HG02870 (cell line): ENCODE measurements at regions not wholly inside any gene's neighbourhood (a gene's known extent, or its start where the extent isn't known, plus 50 kb on each side); places are given as distances from the start of the nearest gene placed in this dataset.
"Not testable (repeated sequence)": the region's sequence is repeated elsewhere in the genome, so short reads cannot be mapped to it uniquely, and the experiment has no call there.

Experiments used
- ATAC-seq: cut with Tn5 transposase; IDR thresholded peaks from one replicate; pipeline ENCODE4 v1.9.1; 2021; ENCODE audit warnings: mild to moderate bottlenecking, moderate library complexity; ENCODE audit not compliant: unreplicated experiment

DNA sequence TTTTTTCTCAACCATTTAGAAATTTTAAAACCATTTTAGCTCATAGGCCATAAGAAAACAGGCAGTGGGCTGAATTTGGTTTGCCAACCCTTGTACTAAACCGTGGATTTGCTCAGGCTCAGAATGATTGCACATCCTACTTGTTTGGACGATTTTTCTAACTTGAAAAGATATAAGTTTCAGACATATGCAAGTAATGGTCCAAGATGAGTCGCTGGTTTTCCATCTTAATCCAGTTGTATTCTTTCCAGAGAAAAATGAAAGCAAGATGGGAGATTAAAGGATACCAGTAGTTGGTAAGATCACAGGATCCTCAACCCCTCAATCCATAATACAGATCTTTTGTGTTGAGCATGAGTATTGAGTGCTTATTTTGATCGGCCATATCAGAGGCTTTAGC is 250.9 kb downstream of the TINAG start:
- ATAC-seq: no peak

DNA sequence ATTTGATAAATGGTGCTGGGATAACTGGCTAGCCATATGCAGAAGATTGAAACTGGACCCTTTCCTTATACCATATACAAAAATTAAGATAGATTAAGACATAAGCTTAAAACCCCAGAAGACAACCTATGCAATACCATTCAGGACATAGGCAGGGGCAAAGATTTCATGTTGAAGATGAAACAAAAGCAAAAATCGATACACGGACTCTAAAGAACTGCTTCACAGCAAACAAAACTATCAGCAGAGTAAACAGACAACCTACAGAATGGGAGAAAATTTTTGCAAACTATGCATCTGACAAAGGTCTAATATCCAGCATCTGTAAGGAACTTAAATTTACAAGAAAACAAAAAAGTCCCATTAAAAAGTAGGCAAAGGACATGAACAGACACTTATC is 255.9 kb downstream of the TINAG start:
- ATAC-seq: not testable (repeated sequence)

DNA sequence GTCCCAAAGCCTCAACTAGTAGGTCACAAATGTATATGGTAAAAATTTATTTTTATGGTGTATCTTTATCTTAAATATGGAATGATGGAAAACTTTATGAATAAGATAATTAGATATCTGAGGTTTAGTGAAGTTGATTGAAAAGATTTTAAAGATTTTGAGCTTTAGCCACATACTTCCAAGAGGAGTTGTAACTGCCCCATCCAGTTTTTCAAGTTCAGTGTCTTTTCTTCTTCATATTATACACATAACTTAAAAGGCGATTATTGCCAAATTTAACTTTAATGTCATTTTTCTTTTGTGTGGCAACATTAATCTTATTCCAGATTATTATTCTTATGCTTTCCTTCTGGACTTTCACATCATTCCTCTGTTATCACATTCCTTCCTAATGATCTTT is 266.4 kb downstream of the TINAG start:
- ATAC-seq: no peak

DNA sequence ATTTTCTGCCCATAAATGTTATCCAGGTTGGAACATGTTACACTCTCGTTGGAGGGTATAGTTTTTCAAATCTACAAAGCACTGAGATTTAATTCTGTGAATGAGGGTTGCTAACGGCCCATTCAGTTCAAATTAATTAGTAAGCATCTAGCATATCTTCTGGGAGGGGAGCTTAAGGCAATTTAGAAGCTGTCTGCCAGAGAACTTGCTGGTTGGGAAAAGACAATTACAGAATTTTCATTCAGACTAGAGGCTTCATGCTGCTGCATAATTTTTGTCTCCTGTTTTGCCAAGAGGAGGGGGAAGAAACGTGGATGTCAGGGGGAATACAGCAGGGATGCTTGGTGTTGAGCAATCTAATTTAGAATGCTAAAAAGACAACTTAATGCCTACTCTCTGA is 268.3 kb upstream of the FAM83B start:
- ATAC-seq: no peak

DNA sequence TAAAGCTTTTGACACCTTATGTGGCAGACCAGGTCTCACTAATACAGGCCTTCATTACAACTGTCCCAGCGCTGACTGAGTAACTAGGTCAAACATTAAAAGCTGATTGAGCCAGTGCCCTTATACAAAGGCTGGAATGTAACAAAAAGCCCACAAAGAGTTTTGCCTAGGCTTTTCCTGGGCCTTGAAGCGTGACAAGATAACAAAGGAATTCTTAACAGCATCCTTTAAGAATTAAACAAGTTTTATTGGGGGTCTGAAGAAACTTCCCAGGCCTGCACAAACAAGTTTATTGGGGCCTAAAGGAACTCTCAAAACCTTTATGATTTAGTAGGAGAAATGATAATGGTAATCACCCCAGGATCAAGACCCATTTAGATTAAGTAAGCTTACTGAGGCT is 267.6 kb upstream of the FAM83B start:
- no peak for ATAC-seq

DNA sequence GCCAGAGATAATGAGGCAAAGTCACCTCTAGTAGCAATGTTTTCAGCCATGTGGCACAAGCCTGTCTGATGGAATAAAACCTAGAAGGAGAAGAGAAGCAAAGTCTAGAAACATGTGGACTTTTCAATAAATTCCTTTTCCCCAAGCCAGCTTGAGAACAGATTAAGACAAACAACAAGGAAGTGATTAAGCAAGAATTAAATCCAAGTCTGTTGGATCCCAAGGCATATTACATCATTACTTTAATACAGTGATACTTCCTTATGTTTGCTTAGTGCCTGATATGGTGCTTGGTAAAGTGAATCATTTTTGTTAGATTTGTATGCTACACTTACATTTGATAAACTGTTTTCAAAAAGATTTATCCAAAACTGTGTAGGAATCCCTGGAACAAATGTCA is 260.3 kb upstream of the FAM83B start:
- no peak for ATAC-seq

DNA sequence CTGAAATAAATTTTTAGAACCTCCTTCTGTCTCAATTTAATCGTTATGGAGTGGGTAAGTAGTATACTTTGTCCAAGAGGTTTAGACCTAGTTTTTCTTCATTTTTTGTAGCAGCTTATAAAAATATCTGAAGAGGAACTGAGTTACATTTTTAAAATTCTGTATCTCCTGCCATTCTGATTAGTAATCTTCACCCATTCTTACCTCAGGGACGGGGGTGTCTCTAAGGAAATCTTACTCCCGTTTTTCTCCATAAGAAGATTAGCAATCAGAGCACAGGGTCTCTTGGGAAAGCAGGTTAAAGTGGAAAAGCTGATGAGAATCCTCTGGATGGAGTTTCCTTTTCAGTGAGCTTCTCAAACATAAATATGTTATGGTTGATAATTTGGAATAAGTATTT is 259.3 kb upstream of the FAM83B start:
- ATAC-seq: no peak

DNA sequence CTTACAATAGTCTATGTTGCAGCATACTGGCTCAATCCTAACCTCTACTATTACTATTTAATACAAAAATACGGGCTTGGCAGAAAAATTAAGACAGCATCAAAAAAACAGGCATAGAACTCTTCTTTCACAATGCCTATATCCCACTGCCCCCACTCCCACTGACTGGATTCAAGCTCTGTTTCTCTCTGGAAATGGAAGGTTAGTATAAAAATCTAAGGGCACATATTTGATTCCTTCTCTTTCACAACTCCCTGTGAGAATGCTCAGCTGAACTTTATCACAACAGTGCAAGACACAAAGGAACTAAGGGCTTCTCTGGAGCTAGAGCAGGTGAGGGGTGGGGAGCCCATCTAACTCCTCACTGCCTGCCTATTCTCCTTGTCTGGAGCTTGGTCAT is 258.4 kb upstream of the FAM83B start:
- ATAC-seq: no peak

DNA sequence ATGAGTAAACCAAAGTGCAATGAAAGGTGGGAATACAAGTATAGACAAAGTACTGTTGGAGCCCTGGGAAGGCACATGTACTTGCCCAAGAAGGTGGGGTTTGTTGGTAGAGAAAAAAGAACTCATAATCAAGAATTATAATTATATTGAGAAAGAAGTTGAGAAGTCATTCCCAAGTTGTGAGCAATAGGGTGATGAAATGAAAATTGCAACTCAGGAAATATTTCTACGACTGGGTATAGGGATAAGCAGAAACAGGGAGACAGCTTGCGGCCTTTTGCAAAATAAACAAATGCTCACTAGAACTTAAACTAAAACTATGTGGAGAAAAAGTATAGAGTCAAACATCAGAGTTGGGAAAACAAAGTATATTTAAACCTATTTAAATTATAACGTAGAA is 250.7 kb upstream of the FAM83B start:
- ATAC-seq: no peak

DNA sequence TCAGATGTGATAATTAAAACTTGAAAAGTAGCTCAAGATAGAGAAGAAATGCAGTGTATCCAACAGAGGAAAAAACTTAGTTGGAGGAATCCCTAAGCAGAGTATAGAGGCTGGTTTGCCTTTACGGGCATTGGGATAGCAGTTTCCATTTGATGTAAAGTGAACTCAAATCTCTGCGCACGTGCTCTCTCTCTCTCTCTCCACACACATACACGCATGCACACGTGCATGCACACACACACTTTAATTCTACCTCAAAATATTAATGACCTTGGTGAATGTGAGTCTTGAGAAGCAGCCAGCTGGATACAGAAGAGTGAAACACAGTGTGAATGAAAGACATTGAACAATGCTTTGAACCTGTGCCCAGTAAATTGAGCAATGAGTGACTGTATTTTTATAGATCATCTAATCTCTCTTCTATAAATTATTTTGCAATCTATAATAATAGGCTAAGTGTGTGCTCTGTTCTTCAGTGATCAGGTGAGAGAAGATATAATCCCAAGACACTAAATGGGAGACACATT is 247.7 kb upstream of the FAM83B start:
- ATAC-seq: no peak

DNA sequence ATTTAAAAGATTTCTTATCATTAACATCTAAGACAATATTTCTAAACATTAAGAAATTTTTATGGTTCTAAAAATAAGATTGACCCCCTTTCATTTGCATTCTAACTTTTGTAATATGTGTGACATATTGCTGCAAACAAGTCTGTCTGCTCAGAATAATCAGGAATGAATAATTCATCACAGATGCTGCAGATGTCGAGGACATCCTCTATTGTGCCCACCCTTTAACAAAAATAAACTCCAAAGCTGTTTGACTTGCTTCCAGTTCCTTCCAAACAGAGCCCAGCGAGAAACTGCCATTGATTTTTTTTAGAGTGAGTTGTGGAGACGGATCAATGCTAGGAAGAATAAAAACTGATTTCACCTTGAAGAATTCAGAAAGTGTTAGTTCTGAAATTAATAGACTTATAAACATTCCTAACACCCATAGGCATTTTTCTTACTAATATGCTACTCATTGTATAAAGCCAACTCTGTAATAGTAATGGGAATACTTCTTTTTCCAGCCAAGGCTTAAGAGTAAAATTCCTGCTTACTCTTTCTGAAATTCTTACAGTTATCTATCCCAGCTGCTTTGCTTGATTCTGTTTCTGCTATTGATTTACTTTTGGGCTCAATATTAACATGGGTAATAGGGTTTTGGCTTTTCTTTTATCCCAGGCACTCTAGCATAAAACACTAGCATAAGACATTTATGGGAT is 244.8 kb upstream of the FAM83B start:
- no peak for ATAC-seq

DNA sequence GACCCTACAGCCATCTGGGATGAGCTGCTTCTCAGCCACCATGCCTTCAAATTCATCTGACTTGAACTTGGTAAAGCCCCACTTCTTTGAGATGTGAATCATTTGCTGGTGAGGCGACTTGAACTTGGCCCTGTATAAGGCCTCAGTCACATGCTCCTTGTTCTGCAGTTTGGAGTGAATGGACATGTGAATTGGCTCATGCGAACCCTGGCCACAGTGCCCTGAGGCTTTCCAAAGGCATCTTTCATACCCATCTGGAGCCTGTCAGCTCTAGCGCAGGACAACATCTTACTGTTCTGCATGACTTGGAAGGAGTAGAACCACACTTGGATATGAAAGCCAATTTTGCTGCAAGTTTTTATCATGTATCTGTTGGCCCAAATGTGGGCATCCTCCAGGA is 244.0 kb upstream of the FAM83B start:
- ATAC-seq: no peak

DNA sequence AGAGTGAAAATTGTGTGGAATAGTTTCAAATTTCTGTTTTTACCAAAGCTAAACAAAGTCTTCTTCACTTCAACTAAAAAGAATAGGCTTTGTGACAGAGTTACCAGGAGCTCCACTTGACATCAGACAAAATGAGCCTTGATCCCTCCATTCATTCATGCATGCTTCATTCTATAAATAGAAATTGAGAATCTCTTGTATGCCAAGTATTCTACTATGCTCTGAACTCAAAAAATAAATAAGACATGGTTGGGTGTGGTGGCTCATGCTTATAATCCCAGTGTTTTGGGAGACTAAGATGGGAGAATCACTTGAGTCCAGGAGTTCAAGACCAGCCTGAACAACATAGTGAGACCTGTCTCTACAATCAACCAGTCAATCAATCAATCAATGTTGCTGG is 236.6 kb upstream of the FAM83B start:
- ATAC-seq: no peak

DNA sequence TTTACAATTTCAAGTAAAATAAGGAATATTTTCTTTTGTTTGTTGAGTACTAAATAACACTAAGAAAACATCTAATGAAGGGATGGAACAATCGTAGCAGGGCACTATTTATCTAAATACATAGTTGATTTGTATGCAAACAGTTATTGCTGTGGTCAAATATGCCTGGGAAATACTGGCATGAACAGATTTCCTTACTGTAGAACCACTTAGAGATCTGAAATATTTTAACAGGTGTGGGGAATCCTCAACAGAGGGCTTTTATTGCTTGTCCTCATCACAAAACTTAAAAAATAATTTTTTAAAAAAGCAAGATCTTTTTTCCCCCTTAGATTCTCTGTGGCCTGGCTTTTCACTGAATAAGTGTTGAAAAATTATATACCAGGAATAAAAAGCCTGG is 233.0 kb upstream of the FAM83B start:
- no peak for ATAC-seq

DNA sequence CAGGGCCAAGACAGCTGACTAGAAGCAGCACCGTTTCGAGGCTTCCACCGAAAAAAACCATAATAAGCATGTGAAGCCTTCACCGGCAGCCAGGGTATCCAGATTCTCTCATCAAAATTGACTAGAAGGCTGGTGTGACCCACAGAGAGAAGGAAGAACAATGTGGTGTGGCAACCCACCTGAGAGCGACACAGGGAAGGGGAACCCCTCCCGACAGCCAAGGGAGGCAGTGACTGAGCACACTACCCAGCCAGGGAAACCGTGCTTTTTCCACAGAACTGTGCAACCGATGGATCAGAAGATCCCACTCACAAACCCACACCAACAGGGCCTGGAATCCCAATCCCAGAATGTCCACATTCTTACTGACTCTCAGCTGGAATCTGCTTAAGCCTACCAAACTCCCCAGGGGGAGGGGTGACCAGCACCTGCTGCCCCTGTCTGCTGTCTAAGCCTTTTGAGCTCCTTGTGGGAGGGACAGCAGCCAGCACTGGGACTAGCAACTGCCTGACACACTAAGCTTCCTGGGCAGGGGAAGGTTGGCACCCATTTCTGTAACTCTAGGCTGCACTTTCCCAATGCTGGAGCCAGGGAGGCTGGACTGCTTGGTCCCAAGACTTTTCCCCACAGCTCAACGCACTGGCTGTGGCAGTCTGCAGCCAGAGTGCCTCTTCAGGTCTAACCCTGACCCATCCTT is 231.9 kb upstream of the FAM83B start:
- ATAC-seq: no peak

DNA sequence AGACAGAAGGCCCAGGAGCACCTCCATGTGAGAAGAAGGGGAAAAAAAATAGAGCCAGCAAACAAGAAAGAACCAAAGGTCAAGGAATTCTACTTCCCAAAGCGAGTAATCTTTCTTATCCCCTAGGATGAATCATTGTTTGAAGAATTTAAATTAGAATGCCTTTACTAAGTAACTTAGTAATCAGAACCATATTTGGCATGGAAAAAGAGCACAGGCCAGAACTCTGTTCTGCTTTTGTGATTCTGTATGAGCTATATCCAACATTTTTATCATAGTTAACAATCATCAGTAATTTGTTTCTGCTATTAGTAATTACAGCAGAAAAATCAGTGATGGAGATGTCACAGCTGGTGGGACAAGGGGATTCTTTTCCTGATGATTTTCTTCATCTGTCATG is 228.8 kb upstream of the FAM83B start:
- ATAC-seq: no peak

DNA sequence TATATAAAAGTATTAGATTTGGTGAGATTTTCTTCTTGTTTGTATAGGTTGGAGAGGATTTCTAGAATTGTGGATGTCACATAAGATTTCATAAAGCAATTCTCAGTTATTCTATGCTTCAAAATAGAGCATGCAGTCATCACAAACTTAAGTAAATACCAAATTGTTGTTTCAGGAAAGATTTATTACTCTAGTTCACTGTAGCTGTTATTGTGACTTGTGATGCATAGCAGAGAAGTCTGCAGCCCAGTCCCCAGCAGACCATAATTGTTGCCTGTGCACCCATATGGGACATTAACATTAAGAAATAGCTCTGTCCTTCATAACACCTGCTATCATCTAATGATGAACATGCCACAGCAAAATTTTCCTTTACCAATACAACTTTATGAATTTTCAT is 228.0 kb upstream of the FAM83B start:
- ATAC-seq: no peak

DNA sequence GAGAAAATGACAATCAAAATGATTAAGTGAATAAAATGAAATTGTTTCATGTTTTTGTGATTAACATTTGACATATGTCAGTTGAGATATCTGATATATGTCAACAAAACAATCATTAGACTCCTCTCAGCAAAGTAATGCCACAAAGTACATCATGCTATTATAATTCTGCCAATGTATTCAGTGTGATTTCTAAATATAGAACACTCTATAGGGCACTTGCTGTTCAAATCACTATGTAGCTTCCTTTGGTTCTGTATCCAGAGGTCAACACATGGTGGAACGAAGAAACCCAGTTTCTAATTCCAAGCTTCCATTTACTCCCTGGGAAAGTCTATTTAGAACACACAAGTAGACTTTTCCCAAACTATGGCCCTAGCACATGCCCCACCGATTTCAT is 227.5 kb upstream of the FAM83B start:
- ATAC-seq: no peak

DNA sequence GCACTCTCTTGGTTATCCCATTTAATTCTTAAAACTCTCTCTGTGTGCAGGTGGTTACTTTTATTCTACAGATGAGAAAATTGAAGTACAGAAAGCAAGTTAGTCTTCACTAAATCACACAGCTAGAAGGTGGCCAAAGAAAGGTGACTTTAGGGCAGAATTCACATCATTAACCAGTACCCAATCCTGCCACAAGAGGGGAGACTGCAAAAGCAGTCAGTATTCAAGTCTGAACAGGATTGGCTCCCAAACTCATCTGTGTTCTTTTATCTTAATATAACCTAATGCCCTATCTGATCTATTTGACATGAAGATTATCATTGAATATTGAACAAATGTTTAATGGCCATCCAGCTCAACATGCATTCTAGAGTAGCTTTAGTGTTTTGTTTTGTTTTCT is 225.3 kb upstream of the FAM83B start:
- ATAC-seq: peak; percentile 82

DNA sequence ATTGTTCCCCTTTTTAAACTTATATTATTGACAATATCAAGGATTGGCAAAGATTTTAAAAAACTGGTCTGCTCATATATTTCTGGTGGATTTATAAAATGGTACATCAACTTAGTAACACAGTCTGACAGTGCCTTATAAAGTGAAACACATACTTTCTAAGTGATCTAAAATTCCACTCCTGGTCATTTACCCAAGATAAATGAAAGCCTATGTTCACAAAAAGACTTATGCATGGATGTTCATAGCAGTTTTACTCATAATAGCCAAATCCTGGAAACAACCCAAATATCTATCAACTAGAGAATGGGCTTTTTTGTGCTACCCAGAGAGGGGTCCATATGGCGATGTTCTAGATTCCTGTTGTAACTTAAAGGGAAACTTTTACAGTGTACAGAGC is 222.4 kb upstream of the FAM83B start:
- no peak for ATAC-seq

DNA sequence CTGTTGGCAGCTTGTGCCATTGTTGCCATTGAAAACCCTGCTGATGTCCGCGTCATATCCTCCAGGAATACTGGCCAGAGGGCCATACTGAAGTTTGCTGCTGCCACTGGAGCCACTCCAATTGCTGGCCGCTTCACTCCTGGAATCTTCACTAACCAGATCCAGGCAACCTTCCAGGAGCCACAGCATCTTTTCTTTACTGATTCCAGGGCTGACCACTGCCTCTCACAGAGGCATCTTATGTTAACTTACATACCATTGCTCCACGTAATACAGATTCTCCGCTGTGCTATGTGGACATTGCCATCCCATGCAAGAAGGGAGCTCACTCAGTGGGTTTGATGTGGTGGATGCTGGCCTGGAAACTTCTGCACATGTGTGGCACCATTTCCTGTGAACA is 221.8 kb upstream of the FAM83B start:
- no peak for ATAC-seq

DNA sequence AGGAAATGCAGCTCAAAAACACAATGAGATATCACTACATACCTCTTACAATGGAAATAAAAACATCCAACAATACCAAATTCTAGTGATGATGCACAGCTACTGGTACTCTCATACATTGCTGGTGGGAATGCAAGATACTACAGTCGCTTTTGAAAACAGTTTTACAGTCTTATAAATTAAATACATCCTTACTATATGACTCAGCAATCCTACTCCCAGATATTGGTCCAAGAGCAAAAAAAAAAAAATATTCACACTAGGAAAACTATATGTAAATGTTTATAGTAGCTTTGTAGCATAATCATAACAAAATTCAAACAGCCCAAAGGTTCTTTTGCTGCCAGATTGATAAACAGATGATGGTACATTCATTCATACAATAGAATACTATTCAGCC is 217.4 kb upstream of the FAM83B start:
- no peak for ATAC-seq
